GM12801 (cell line): ENCODE measurements at regions not wholly inside any gene's neighbourhood (a gene's known extent, or its start where the extent isn't known, plus 50 kb on each side); places are given as distances from the start of the nearest gene placed in this dataset.

Experiments used
- TF ChIP-seq, protein P1 (sequence below): IDR thresholded peaks from one replicate; pipeline ENCODE4 v1.5.1; 2011; ENCODE audit warnings: control low read depth; ENCODE audit not compliant: insufficient read length; ENCODE audit errors: extremely low read depth

DNA sequence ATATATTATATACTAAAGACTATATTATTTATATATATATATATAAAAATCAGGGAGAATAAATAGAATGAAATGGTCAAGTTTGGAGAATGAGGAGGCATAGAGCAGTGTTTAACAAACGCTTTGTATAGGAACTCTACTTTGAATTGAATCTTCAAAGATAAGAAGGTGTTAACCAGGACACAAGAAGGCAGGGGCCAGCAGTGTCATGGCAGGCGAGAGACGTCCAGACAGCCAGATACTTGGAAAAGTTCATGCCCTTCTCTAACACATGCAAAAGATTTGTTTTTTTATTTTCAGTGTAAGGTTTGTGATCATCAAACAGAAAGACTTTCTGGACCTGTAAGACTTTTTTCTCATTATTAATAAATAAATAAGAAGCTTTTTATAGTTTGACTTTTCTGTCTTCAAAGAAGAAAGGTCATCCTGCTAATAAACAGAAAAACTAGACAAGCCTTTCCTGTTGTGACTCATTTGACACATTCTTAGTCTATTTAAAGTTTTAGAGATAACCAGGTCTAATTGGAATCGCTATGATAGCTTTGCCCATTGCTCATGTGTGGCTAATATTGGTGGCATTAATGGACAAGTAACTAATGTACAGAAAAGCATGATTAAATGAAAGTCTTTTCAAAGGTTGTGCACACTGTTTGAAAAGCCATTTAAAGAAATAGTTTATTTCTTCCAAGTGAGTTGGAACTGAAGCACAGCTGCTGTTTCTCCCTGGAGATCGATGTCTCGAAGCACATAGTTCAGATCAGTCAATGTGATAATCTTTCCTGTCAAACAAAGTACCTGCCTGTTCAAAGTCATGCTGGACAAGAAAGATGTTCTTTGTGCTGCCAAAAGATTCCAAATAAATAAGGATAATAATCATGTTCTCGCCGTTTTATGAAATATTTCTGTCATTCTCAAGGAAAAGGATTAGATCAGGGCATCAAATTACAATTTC is 420.4 kb upstream of the OPRM1 start:
- TF ChIP-seq, protein P1, sequence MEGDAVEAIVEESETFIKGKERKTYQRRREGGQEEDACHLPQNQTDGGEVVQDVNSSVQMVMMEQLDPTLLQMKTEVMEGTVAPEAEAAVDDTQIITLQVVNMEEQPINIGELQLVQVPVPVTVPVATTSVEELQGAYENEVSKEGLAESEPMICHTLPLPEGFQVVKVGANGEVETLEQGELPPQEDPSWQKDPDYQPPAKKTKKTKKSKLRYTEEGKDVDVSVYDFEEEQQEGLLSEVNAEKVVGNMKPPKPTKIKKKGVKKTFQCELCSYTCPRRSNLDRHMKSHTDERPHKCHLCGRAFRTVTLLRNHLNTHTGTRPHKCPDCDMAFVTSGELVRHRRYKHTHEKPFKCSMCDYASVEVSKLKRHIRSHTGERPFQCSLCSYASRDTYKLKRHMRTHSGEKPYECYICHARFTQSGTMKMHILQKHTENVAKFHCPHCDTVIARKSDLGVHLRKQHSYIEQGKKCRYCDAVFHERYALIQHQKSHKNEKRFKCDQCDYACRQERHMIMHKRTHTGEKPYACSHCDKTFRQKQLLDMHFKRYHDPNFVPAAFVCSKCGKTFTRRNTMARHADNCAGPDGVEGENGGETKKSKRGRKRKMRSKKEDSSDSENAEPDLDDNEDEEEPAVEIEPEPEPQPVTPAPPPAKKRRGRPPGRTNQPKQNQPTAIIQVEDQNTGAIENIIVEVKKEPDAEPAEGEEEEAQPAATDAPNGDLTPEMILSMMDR = no peak

DNA sequence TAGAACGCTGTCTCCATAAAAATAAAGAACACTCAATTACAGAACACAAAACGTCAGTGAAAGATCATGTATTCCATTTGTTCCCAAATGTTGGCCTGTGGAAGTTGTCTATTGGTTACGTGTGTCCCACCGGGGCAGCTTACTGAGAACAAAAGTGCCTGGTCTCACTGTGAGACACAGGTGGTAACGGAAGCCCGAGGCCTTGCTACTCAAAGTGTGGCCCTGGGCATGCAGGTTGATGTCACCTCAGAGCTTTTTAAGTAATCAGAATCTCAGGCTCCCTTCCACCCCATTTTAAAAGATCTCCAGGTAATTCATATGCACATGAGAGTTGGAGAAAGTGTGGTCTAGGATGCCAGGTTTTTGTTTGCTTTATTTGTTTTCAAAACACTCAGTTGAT is 422.5 kb upstream of the OPRM1 start:
- TF ChIP-seq, protein P1 = no peak

DNA sequence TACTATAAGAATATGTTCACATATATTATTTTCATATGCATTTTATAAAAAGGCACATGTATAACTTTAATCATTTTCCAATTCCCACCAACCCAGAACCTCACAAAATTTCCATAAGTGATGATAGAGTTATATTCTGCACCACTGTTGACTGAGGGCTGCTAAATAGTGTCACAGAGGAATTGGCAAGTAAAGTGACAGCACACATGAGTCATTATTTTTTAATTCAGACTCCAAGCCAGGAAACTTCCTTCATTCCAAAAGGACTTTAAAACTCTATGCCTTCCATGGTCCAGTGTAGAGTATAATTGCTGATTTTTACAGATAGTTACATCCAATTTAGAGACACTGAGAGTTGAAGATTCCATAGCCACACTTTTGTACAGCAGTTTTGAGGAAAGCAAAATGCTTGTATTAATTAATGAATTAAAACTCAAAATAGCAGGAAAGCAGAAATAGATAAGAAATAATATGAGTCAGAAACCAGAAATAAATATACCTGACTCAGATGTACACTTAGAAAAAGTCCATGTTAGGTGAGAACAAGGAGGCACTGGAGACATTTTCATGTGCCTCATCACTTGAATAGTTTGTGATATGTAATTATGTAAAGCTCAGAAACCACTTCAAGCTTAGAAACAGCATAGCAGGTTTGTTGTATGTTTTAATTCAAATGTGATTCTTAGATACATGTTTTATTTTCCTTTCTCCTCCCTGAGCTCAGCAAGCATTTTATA is 425.2 kb upstream of the OPRM1 start:
- TF ChIP-seq, protein P1 = no peak

DNA sequence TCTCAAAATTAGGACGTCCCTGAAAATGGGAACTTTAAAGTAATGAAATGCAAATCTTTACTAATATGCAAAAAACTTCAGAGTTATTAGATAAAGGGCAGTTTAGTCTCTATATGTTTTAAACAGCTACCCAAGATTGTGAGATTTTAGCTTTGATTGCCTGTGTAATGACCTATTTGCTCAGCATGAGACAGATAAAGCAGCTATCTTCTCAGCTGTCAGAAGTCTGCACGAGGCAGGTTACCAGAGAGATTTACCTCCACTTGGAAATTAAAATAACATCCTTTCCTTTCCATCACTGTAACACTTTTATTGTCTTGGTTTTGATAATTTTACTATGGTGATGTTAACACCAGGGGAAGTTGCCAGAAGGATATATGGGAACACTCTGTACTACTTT is 436.6 kb upstream of the OPRM1 start:
- TF ChIP-seq, protein P1 = no peak

DNA sequence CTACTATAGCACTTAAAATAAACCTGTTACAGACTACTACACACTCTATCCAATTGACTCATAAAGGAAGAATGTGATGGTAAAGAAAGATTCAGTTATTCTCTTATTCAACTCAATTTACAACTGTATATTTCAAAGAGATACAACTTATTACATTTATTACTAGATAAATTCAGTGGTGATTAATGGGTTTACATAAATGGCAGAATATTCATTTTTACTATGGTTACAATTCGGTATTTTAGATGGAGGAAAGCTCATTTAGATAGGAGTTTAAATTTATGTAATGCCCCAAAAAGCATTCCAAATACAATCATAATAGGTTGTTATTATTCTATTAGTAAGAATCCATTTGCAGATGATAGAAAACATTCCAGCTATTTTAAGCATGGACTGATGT is 439.1 kb upstream of the OPRM1 start:
- TF ChIP-seq, protein P1 = no peak

DNA sequence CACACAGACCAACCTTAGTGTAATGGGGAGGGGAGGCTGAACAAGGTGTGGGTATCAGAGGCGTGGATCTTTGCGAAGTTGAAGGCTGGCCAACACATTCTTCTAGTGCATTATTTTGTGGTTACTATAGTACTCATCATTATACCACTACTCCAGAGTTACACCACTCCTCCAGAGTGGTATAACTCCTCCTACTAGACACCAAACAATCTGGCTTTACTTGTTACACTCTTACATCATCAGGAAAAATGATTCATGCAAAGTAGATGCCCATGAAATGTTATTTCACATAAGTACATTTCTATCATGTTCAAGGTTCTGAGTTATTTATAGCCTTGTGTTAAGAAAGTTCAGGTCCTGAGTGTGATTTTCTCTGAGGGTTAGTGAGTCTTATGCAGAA is 443.1 kb upstream of the OPRM1 start:
- TF ChIP-seq, protein P1 = no peak

DNA sequence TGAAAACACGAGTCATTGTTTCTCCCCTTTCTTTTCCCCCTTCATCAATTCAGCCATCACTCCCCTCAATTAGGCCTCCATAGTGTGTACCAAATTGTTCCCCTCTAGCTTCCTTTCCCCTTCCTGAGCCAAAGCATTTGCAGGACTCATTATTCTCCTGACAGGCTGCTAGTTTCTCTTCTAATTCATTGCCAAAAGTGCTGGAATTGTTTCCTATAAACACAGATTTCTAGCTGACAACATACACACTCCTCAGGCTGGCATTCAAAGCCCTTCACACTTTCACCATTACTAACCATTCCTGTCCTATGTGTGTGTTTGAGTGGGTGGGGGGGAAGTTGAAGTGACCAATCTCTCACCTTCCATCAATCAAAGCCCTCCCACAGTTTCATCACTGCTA is 444.2 kb upstream of the OPRM1 start:
- TF ChIP-seq, protein P1 = no peak
